HEK293 (cell line): ENCODE measurements at regions not wholly inside any gene's neighbourhood (a gene's known extent, or its start where the extent isn't known, plus 50 kb on each side); places are given as distances from the start of the nearest gene placed in this dataset.

Experiments used
- CTCF ChIA-PET: fragments of 350-600 bp; formaldehyde crosslinking; extraction: SDS; loops from one replicate; lab custom pipeline; 2021; ENCODE audit warnings: antibody characterized with exemption; lab: Yijun Ruan, JAX
- POLR2A ChIA-PET: fragments of 300-600 bp; formaldehyde crosslinking; extraction: SDS; loops from one replicate; lab custom pipeline; 2020; ENCODE audit warnings: antibody characterized with exemption, inconsistent platforms; lab: Yijun Ruan, JAX
- H3K27ac ChIP-seq: fragments of 200-500 bp; sonication (Bioruptor generic); 2 replicates; pipeline ENCODE4 v1.5.1; 2014; ENCODE audit warnings: low read depth, low read length, control low read depth, inconsistent platforms; ENCODE audit errors: extremely low read depth
- H3K36me3 ChIP-seq, 2 experiments: fragments of 200-500 bp in 1 of 2; sonication (Bioruptor generic) in 1 of 2; 1 replicate in 1 of 2; 2 replicates in 1 of 2; pipeline ENCODE4 v1.5.1; 2014 to 2017; ENCODE audit warnings: inconsistent platforms in 2 of 2, low read length in 2 of 2; ENCODE audit not compliant: control insufficient read depth in 2 of 2, insufficient read depth in 1 of 2
- H3K4me1 ChIP-seq: fragments of 200-500 bp; sonication (Bioruptor generic); 2 replicates; pipeline ENCODE4 v1.5.1; 2014; ENCODE audit warnings: mild to moderate bottlenecking, low read length, inconsistent platforms; ENCODE audit not compliant: control insufficient read depth, insufficient read depth
- H3K4me3 ChIP-seq: 2 replicates; pipeline ENCODE4 v1.5.1; 2011; ENCODE audit warnings: low read depth, mild to moderate bottlenecking, control low read depth, low read length, moderate library complexity
- H3K9me3 ChIP-seq: fragments of 200-500 bp; sonication (Bioruptor generic); 2 replicates; pipeline ENCODE4 v1.5.1; 2014; ENCODE audit warnings: low read depth, low read length, inconsistent platforms; ENCODE audit not compliant: control insufficient read depth, insufficient read depth
- GLIS2 ChIP-seq: fragments of 450-650 bp; formaldehyde crosslinking; IDR thresholded peaks from 2 replicates; pipeline ENCODE4 v1.5.1; 2016; ENCODE audit warnings: missing biosample characterization, missing genetic modification characterization
- IKZF3 ChIP-seq: fragments of 450-650 bp; IDR thresholded peaks from 2 replicates; pipeline ENCODE4 v1.5.0; 2018; ENCODE audit warnings: missing biosample characterization, mild to moderate bottlenecking, missing genetic modification characterization, moderate library complexity
- KLF10 ChIP-seq: fragments of 450-650 bp; IDR thresholded peaks from 2 replicates; pipeline ENCODE4 v1.5.1; 2018; ENCODE audit warnings: missing biosample characterization, mild to moderate bottlenecking, missing genetic modification characterization
- OSR2 ChIP-seq: fragments of 450-650 bp; formaldehyde crosslinking; IDR thresholded peaks from 2 replicates; pipeline ENCODE4 v1.5.1; 2016; ENCODE audit warnings: missing biosample characterization, missing genetic modification characterization
- SP7 ChIP-seq: fragments of 450-650 bp; formaldehyde crosslinking; IDR thresholded peaks from 2 replicates; pipeline ENCODE4 v1.5.1; 2016; ENCODE audit warnings: missing biosample characterization, missing genetic modification characterization
- WT1 ChIP-seq: fragments of 450-650 bp; formaldehyde crosslinking; IDR thresholded peaks from 2 replicates; pipeline ENCODE4 v1.5.1; 2016; ENCODE audit warnings: missing biosample characterization, missing genetic modification characterization
- ZFP41 ChIP-seq: fragments of 450-650 bp; formaldehyde crosslinking; IDR thresholded peaks from 2 replicates; pipeline ENCODE4 v1.5.1; 2016; ENCODE audit warnings: missing biosample characterization, missing genetic modification characterization, borderline replicate concordance
- ZNF169 ChIP-seq: fragments of 450-650 bp; formaldehyde crosslinking; IDR thresholded peaks from 2 replicates; pipeline ENCODE4 v1.5.1; 2016; ENCODE audit warnings: missing biosample characterization, missing genetic modification characterization
- ZNF23 ChIP-seq: fragments of 450-650 bp; formaldehyde crosslinking; IDR thresholded peaks from 2 replicates; pipeline ENCODE4 v1.5.1; 2016; ENCODE audit warnings: missing biosample characterization, missing genetic modification characterization, borderline replicate concordance
- ZNF292 ChIP-seq: fragments of 450-650 bp; formaldehyde crosslinking; IDR thresholded peaks from 2 replicates; pipeline ENCODE4 v1.5.1; 2016; ENCODE audit warnings: low read depth, missing biosample characterization, missing genetic modification characterization, borderline replicate concordance
- ZNF48 ChIP-seq: fragments of 450-650 bp; formaldehyde crosslinking; IDR thresholded peaks from 2 replicates; pipeline ENCODE4 v1.5.1; 2016; ENCODE audit warnings: missing biosample characterization, missing genetic modification characterization
- ZNF629 ChIP-seq: fragments of 450-650 bp; formaldehyde crosslinking; IDR thresholded peaks from 2 replicates; pipeline ENCODE4 v1.5.1; 2017; ENCODE audit warnings: missing biosample characterization, missing genetic modification characterization
- ZNF658 ChIP-seq: fragments of 450-650 bp; formaldehyde crosslinking; IDR thresholded peaks from 2 replicates; pipeline ENCODE4; 2016; ENCODE audit warnings: missing biosample characterization, missing genetic modification characterization
- ZNF677 ChIP-seq: fragments of 450-650 bp; IDR thresholded peaks from 2 replicates; pipeline ENCODE4 v1.5.0; 2018; ENCODE audit warnings: missing biosample characterization, mild to moderate bottlenecking, missing genetic modification characterization, moderate library complexity
- ZNF701 ChIP-seq: fragments of 450-650 bp; formaldehyde crosslinking; IDR thresholded peaks from 2 replicates; pipeline ENCODE4 v1.5.1; 2016; ENCODE audit warnings: missing biosample characterization, missing genetic modification characterization
- ZNF791 ChIP-seq: fragments of 450-650 bp; formaldehyde crosslinking; IDR thresholded peaks from 2 replicates; pipeline ENCODE4 v1.5.1; 2016; ENCODE audit warnings: missing biosample characterization, missing genetic modification characterization
- ZSCAN23 ChIP-seq: fragments of 450-650 bp; formaldehyde crosslinking; IDR thresholded peaks from 2 replicates; pipeline ENCODE4 v1.5.1; 2016; ENCODE audit warnings: missing biosample characterization, missing genetic modification characterization
- TF ChIP-seq, protein P1 (sequence below): fragments of 450-650 bp; formaldehyde crosslinking; IDR thresholded peaks from 2 replicates; pipeline ENCODE4 v1.5.1; 2016; ENCODE audit warnings: missing biosample characterization, missing genetic modification characterization
- TF ChIP-seq, protein P2 (sequence below): fragments of 450-650 bp; formaldehyde crosslinking; IDR thresholded peaks from 2 replicates; pipeline ENCODE4 v1.5.1; 2016; ENCODE audit warnings: missing biosample characterization, missing genetic modification characterization, low read depth
- TF ChIP-seq, protein P3 (sequence below): fragments of 450-650 bp; formaldehyde crosslinking; IDR thresholded peaks from 2 replicates; pipeline ENCODE4 v1.5.1; 2016; ENCODE audit warnings: missing biosample characterization, missing genetic modification characterization
- TF ChIP-seq, protein P4 (sequence below): fragments of 450-650 bp; formaldehyde crosslinking; IDR thresholded peaks from 2 replicates; pipeline ENCODE4 v1.5.1; 2017; ENCODE audit warnings: missing biosample characterization, missing genetic modification characterization
- TF ChIP-seq, protein P5 (sequence below): fragments of 450-650 bp; formaldehyde crosslinking; IDR thresholded peaks from 2 replicates; pipeline ENCODE4 v1.5.1; 2016; ENCODE audit warnings: missing biosample characterization, missing genetic modification characterization
- TF ChIP-seq, protein P6 (sequence below): fragments of 450-650 bp; formaldehyde crosslinking; IDR thresholded peaks from 2 replicates; pipeline ENCODE4 v1.5.1; 2016; ENCODE audit warnings: missing biosample characterization, missing genetic modification characterization

DNA sequence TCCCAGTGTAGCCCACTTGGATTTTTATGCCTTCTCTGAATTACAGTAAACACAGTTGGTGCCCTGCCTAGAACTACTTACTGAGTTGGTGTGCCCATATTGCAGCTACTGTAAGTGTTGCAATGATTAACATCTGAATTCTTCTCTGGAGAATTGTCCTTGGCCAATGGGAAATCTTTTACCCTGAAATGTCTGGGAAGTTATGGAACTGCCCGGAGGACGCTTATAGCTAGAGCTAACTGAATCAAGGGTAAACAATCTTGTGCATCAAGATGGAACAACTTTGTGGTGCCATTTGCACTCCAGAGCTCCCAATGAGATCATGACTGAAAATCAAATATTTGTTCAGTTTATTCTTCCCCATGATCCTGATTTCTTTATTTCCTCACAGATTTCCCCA, 246.7 kb upstream of the CBLB start (continued):
- TF ChIP-seq, protein P1, sequence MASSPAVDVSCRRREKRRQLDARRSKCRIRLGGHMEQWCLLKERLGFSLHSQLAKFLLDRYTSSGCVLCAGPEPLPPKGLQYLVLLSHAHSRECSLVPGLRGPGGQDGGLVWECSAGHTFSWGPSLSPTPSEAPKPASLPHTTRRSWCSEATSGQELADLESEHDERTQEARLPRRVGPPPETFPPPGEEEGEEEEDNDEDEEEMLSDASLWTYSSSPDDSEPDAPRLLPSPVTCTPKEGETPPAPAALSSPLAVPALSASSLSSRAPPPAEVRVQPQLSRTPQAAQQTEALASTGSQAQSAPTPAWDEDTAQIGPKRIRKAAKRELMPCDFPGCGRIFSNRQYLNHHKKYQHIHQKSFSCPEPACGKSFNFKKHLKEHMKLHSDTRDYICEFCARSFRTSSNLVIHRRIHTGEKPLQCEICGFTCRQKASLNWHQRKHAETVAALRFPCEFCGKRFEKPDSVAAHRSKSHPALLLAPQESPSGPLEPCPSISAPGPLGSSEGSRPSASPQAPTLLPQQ (tag by site-specific recombination), result no peak
- TF ChIP-seq ZNF629 (tag by site-specific recombination), result no peak
- TF ChIP-seq ZNF701 (tag by site-specific recombination), result no peak
- TF ChIP-seq ZNF677 (tag by site-specific recombination), result no peak
- TF ChIP-seq ZNF169 (tag by site-specific recombination), result no peak
- TF ChIP-seq ZNF23 (tag by site-specific recombination), result no peak
- TF ChIP-seq, protein P2, sequence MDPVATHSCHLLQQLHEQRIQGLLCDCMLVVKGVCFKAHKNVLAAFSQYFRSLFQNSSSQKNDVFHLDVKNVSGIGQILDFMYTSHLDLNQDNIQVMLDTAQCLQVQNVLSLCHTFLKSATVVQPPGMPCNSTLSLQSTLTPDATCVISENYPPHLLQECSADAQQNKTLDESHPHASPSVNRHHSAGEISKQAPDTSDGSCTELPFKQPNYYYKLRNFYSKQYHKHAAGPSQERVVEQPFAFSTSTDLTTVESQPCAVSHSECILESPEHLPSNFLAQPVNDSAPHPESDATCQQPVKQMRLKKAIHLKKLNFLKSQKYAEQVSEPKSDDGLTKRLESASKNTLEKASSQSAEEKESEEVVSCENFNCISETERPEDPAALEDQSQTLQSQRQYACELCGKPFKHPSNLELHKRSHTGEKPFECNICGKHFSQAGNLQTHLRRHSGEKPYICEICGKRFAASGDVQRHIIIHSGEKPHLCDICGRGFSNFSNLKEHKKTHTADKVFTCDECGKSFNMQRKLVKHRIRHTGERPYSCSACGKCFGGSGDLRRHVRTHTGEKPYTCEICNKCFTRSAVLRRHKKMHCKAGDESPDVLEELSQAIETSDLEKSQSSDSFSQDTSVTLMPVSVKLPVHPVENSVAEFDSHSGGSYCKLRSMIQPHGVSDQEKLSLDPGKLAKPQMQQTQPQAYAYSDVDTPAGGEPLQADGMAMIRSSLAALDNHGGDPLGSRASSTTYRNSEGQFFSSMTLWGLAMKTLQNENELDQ (tag by site-specific recombination), result no peak

DNA sequence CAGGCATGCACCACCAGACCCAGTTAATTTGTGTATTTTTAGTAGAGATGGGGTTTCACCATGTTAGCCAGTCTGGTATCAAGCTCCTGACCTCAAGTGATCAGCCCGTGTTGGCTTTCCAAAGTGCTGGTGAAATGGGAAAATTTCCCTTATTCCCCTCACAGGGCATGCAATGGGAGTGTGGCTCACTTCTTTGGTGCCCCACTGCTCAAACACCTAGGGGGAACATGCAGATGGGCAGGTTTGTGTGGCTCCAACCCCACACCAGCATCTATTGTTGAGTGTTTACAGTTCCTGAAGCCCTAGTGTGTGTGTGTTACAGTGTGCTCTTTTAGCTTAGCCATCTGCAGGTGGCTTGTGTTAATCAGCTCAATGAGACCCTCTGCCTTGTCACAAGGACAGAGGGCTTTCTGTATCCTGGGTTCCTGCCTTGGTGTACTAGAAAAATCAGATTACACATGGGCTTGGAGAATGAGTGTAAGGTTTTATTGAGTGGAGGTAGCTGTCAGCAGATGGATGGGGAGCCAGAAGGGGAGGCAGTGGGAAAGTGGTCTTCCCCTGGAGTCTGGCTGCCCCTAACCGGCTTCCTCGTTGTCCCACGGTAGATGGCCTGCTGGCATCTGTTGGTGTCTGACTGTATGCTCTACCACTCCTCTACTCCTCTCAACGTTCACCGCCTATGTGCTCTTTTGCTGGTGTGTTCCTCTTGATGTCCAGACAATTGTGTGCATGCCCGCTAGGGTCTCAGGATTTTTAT, 248.1 kb upstream of the CBLB start:
- H3K4me1 ChIP-seq, result no peaks in the 10 kb centered on the region
- no peak for TF ChIP-seq GLIS2 (tag by site-specific recombination)
- TF ChIP-seq ZFP41 (tag by site-specific recombination), result no peak
- TF ChIP-seq ZNF292 (tag by site-specific recombination), result no peak
- no peak for TF ChIP-seq KLF10 (tag by site-specific recombination)
- TF ChIP-seq ZNF48 (tag by site-specific recombination), result no peak
- TF ChIP-seq OSR2 (tag by site-specific recombination), result no peak
- no peak for TF ChIP-seq IKZF3 (tag by site-specific recombination)
- TF ChIP-seq, protein P3, sequence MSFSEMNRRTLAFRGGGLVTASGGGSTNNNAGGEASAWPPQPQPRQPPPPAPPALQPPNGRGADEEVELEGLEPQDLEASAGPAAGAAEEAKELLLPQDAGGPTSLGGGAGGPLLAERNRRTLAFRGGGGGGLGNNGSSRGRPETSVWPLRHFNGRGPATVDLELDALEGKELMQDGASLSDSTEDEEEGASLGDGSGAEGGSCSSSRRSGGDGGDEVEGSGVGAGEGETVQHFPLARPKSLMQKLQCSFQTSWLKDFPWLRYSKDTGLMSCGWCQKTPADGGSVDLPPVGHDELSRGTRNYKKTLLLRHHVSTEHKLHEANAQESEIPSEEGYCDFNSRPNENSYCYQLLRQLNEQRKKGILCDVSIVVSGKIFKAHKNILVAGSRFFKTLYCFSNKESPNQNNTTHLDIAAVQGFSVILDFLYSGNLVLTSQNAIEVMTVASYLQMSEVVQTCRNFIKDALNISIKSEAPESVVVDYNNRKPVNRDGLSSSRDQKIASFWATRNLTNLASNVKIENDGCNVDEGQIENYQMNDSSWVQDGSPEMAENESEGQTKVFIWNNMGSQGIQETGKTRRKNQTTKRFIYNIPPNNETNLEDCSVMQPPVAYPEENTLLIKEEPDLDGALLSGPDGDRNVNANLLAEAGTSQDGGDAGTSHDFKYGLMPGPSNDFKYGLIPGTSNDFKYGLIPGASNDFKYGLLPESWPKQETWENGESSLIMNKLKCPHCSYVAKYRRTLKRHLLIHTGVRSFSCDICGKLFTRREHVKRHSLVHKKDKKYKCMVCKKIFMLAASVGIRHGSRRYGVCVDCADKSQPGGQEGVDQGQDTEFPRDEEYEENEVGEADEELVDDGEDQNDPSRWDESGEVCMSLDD (tag by site-specific recombination), result no peak
- TF ChIP-seq, protein P4, sequence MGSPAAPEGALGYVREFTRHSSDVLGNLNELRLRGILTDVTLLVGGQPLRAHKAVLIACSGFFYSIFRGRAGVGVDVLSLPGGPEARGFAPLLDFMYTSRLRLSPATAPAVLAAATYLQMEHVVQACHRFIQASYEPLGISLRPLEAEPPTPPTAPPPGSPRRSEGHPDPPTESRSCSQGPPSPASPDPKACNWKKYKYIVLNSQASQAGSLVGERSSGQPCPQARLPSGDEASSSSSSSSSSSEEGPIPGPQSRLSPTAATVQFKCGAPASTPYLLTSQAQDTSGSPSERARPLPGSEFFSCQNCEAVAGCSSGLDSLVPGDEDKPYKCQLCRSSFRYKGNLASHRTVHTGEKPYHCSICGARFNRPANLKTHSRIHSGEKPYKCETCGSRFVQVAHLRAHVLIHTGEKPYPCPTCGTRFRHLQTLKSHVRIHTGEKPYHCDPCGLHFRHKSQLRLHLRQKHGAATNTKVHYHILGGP (tag by site-specific recombination), result no peak
- no peak for TF ChIP-seq ZNF791 (tag by site-specific recombination)
- no peak for TF ChIP-seq ZNF658
- TF ChIP-seq, protein P5, sequence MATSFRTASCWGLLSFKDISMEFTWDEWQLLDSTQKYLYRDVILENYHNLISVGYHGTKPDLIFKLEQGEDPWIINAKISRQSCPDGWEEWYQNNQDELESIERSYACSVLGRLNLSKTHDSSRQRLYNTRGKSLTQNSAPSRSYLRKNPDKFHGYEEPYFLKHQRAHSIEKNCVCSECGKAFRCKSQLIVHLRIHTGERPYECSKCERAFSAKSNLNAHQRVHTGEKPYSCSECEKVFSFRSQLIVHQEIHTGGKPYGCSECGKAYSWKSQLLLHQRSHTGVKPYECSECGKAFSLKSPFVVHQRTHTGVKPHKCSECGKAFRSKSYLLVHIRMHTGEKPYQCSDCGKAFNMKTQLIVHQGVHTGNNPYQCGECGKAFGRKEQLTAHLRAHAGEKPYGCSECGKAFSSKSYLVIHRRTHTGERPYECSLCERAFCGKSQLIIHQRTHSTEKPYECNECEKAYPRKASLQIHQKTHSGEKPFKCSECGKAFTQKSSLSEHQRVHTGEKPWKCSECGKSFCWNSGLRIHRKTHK (tag by site-specific recombination), result no peak
- TF ChIP-seq ZSCAN23 (tag by site-specific recombination), result no peak
- TF ChIP-seq, protein P6, sequence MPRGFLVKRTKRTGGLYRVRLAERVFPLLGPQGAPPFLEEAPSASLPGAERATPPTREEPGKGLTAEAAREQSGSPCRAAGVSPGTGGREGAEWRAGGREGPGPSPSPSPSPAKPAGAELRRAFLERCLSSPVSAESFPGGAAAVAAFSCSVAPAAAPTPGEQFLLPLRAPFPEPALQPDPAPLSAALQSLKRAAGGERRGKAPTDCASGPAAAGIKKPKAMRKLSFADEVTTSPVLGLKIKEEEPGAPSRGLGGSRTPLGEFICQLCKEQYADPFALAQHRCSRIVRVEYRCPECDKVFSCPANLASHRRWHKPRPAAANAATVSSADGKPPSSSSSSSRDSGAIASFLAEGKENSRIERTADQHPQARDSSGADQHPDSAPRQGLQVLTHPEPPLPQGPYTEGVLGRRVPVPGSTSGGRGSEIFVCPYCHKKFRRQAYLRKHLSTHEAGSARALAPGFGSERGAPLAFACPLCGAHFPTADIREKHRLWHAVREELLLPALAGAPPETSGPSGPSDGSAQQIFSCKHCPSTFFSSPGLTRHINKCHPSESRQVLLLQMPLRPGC, result no peak
- TF ChIP-seq WT1 (tag by site-specific recombination), result no peak
- TF ChIP-seq SP7 (tag by site-specific recombination), result no peak
- POLR2A ChIA-PET, result no interaction called here
- no peak overlapping the region for H3K27ac ChIP-seq
- no peaks in the 10 kb centered on the region for H3K36me3 ChIP-seq
- H3K4me3 ChIP-seq, result no peak overlapping the region
- no peaks in the 10 kb centered on the region for H3K9me3 ChIP-seq
- CTCF ChIA-PET, result no interaction called here
